PC-3 (cell line): ENCODE measurements at regions not wholly inside any gene's neighbourhood (a gene's known extent, or its start where the extent isn't known, plus 50 kb on each side); places are given as distances from the start of the nearest gene placed in this dataset.

ENCODE experiments used
- CTCF ChIP-seq: fragments of 300-600 bp; sonication (generic); conservative IDR thresholded peaks from 2 replicates; pipeline ENCODE4 v1.5.1; 2017; ENCODE audit warnings: antibody characterized with exemption, low read depth, mild to moderate bottlenecking, low read length
- EZH2 ChIP-seq: fragments of 300-600 bp; sonication (generic); IDR thresholded peaks from one replicate; pipeline ENCODE4 v1.6.1; 2017; ENCODE audit warnings: antibody characterized with exemption, mild to moderate bottlenecking, low read length; ENCODE audit not compliant: unreplicated experiment

DNA sequence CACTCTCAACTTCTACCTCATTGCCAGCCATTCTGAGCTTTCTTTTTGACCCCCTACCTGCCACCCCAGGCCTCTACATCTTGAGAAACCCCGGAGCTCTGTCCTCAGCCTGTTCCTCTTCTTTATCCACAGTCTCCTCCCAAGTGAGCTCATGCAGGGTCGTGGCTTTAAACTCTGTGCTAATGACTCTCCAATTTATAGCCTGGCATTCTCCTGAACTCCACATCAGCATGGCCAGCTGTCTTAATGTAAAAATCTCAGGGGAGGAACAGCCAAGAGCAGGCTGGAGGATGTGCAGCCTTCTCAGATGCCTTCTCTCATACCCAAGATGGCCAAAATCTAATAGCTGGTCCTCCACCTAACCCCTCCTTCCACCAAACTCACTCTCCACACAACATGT, 84.2 kb downstream of the CCDC185 start:
- no peak for TF ChIP-seq EZH2
- TF ChIP-seq CTCF, result no peak
